Neural progenitor cell (in vitro differentiated cells): ENCODE measurements at regions not wholly inside any gene's neighbourhood (a gene's known extent, or its start where the extent isn't known, plus 50 kb on each side); places are given as distances from the start of the nearest gene placed in this dataset.
"Not testable (repeated sequence)": the region's sequence is repeated elsewhere in the genome, so short reads cannot be mapped to it uniquely, and the experiment has no call there.

Experiments
- DNase-seq: peaks from one replicate; pipeline ENCODE4 v3.0.0-alpha.2; 2016; ENCODE audit warnings: low spot score
- H2AFZ ChIP-seq: fragments of 200-600 bp; sonication (generic); replicated peaks from 2 replicates; pipeline ENCODE4 v1.6.1; 2016; ENCODE audit warnings: antibody characterized with exemption
- H3F3A ChIP-seq: fragments of 200-600 bp; sonication (generic); 2 replicates; pipeline ENCODE4 v1.6.1; 2016; ENCODE audit warnings: antibody characterized with exemption, low read depth
- H3K27ac ChIP-seq: fragments of 200-600 bp; sonication (generic); 2 replicates; pipeline ENCODE4 v1.5.1; 2016; ENCODE audit warnings: mild to moderate bottlenecking
- H3K27me3 ChIP-seq: fragments of 200-600 bp; sonication (generic); 2 replicates; pipeline ENCODE4 v1.6.1; 2016; ENCODE audit warnings: mild to moderate bottlenecking, moderate library complexity
- H3K36me3 ChIP-seq: fragments of 200-600 bp; sonication (generic); 2 replicates; pipeline ENCODE4 v1.5.1; 2016
- H3K4me1 ChIP-seq: fragments of 200-600 bp; sonication (generic); 2 replicates; pipeline ENCODE4 v1.6.1; 2016; ENCODE audit warnings: mixed run types
- H3K4me2 ChIP-seq: fragments of 200-600 bp; sonication (generic); 2 replicates; pipeline ENCODE4 v1.6.1; 2016
- H3K4me3 ChIP-seq: fragments of 200-600 bp; sonication (generic); 2 replicates; pipeline ENCODE4 v1.5.1; 2016
- H3K79me2 ChIP-seq: fragments of 200-600 bp; sonication (generic); 2 replicates; pipeline ENCODE4 v1.6.1; 2016; ENCODE audit warnings: low read depth
- H3K9ac ChIP-seq: fragments of 200-600 bp; sonication (generic); 2 replicates; pipeline ENCODE4 v1.6.1; 2016
- H3K9me3 ChIP-seq: fragments of 200-600 bp; sonication (generic); 2 replicates; pipeline ENCODE4 v1.5.1; 2016; ENCODE audit warnings: low read depth
- H4K20me1 ChIP-seq: fragments of 200-600 bp; sonication (generic); 2 replicates; pipeline ENCODE4 v1.6.1; 2016; ENCODE audit warnings: low read depth
- H3K27ac Mint-ChIP-seq: 3 replicates; pipeline ENCODE4 v1.8.0; 2021; ENCODE audit warnings: mixed read lengths
- H3K27me3 Mint-ChIP-seq: 2 replicates; pipeline ENCODE4 v1.8.0; 2022; ENCODE audit warnings: low read depth, mild to moderate bottlenecking, inconsistent platforms, moderate library complexity, mixed read lengths; ENCODE audit not compliant: insufficient read depth
- H3K36me3 Mint-ChIP-seq: 3 replicates; pipeline ENCODE4 v1.8.0; 2021; ENCODE audit warnings: mixed read lengths
- H3K4me1 Mint-ChIP-seq: 3 replicates; pipeline ENCODE4 v1.8.0; 2021; ENCODE audit warnings: mixed read lengths
- H3K4me3 Mint-ChIP-seq: 3 replicates; pipeline ENCODE4 v1.8.0; 2021; ENCODE audit warnings: mild to moderate bottlenecking, moderate library complexity, mixed read lengths
- H3K9me3 Mint-ChIP-seq: 3 replicates; pipeline ENCODE4 v1.8.0; 2020; ENCODE audit warnings: mixed read lengths
- EZH2 ChIP-seq: fragments of 200-600 bp; sonication (generic); IDR thresholded peaks from 2 replicates; pipeline ENCODE4 v1.6.1; 2017; ENCODE audit warnings: antibody characterized with exemption, mild to moderate bottlenecking, moderate library complexity
- EZH2phosphoT487 ChIP-seq: fragments of 200-600 bp; sonication (generic); IDR thresholded peaks from 2 replicates; pipeline ENCODE4 v1.6.1; 2017; ENCODE audit warnings: antibody characterized with exemption
- TF ChIP-seq, protein P1 (sequence below): fragments of 200-600 bp; sonication (generic); IDR thresholded peaks from 2 replicates; pipeline ENCODE4 v1.5.1; 2017; ENCODE audit warnings: antibody characterized with exemption, mild to moderate bottlenecking

DNA sequence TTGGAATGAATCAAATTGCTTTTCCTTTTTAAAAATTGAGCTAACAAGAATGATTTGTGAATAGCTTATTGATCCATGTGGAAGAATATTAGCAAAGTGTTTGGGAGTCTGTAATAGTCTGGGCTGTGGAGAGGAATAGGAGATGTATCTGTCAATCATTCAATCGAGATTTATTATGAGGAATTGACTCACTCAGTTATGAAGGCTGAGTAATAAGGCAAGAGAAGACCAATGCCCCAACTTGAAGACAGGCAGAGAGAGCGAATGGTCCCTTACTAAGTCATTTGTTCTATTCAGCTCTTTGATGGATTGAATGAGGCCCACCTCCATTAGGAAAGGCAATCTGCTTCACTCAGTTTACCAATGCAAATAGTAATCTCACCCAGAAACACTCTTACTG lies 403.0 kb downstream of the CD83 start:
- peaks cover 7% of the 10 kb centered on the region for H3K9me3 Mint-ChIP-seq
- peaks cover 11% of the 10 kb centered on the region for H3K4me1 Mint-ChIP-seq

DNA sequence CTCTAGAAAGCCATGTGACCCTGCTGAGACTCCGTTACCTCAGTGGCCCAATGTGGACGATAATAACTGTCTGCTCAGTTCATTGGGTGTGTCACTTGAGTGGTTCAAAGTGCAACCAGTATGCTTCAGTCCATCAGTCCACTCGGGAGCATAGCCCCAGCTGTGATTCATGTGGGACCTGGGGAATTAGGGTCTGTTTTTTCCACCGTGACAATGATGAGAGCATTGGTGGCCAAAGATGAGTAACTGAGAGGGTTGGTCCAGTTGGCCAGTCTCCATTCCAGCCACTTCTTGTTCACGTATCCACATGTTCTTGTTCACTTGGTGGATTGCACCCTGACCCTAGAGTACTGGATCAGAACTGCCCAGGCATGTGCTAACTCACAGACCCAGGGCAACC lies 403.6 kb downstream of the CD83 start:
- Histone ChIP-seq H3F3A (no peaks in the 10 kb centered on the region), H3K4me1 (no peaks in the 10 kb centered on the region), H3K27ac (no peak overlapping the region), H2AFZ (no peak overlapping the region), H3K4me3 (no peak overlapping the region), H3K36me3 (no peaks in the 10 kb centered on the region), H3K9ac (no peak overlapping the region), H4K20me1 (no peaks in the 10 kb centered on the region), H3K4me2 (no peak overlapping the region), H3K9me3 (no peaks in the 10 kb centered on the region), H3K79me2 (no peaks in the 10 kb centered on the region), H3K27me3 (no peaks in the 10 kb centered on the region)
- peaks cover 9% of the 10 kb centered on the region for H3K4me1 Mint-ChIP-seq
- H3K9me3 Mint-ChIP-seq, result peaks cover 7% of the 10 kb centered on the region
- no peak for DNase-seq
- no peak overlapping the region for H3K27ac Mint-ChIP-seq
- H3K27me3 Mint-ChIP-seq, result peaks cover 8% of the 10 kb centered on the region
- no peaks in the 10 kb centered on the region for H3K36me3 Mint-ChIP-seq
- H3K4me3 Mint-ChIP-seq, result no peak overlapping the region
- TF ChIP-seq, protein P1, sequence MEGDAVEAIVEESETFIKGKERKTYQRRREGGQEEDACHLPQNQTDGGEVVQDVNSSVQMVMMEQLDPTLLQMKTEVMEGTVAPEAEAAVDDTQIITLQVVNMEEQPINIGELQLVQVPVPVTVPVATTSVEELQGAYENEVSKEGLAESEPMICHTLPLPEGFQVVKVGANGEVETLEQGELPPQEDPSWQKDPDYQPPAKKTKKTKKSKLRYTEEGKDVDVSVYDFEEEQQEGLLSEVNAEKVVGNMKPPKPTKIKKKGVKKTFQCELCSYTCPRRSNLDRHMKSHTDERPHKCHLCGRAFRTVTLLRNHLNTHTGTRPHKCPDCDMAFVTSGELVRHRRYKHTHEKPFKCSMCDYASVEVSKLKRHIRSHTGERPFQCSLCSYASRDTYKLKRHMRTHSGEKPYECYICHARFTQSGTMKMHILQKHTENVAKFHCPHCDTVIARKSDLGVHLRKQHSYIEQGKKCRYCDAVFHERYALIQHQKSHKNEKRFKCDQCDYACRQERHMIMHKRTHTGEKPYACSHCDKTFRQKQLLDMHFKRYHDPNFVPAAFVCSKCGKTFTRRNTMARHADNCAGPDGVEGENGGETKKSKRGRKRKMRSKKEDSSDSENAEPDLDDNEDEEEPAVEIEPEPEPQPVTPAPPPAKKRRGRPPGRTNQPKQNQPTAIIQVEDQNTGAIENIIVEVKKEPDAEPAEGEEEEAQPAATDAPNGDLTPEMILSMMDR, result no peak
- TF ChIP-seq EZH2phosphoT487, result no peak
- TF ChIP-seq EZH2, result no peak

More for the DNA sequence above, 403.0 kb downstream of the CD83 start:
- Histone ChIP-seq H3K27ac (no peak overlapping the region), H3K27me3 (no peaks in the 10 kb centered on the region), H3K4me3 (no peak overlapping the region), H3K9ac (no peak overlapping the region), H3K79me2 (no peaks in the 10 kb centered on the region), H3F3A (no peaks in the 10 kb centered on the region), H3K36me3 (no peaks in the 10 kb centered on the region), H3K4me2 (no peak overlapping the region), H3K9me3 (no peaks in the 10 kb centered on the region), H2AFZ (no peak overlapping the region), H3K4me1 (no peaks in the 10 kb centered on the region), H4K20me1 (no peaks in the 10 kb centered on the region)
- Mint-ChIP-seq H3K27ac (no peak overlapping the region), H3K4me3 (no peak overlapping the region), H3K27me3 (peaks cover 8% of the 10 kb centered on the region), H3K36me3 (no peaks in the 10 kb centered on the region)
- no peak for TF ChIP-seq EZH2
- no peak for TF ChIP-seq EZH2phosphoT487
- TF ChIP-seq, protein P1, result no peak
- DNase-seq, result no peak

DNA sequence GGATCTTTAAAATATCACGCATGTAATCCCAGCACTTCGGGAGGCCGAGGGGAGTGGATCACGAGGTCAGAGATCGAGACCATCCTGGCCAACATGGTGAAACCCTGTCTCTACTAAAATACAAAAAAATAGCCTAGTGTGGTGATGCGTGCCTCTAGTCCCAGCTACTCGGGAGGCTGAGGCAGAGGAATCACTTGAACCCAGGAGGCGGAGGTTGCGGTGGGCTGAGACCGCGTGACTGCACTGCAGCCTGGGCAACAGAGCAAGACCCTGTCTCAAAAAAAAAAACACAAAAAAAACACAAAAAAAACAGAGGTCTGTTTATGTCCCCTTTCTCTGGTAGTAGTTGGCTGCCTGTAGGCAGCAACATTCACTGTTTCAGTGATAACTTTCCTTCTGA lies 404.3 kb downstream of the CD83 start:
- not testable (repeated sequence) for H3K4me1 ChIP-seq, H4K20me1 ChIP-seq, H3K4me2 ChIP-seq, H3K9ac ChIP-seq, H3K4me1 Mint-ChIP-seq, H3K27ac ChIP-seq, H3K79me2 ChIP-seq, H3K36me3 ChIP-seq, H3K27me3 ChIP-seq, H3F3A ChIP-seq, H3K9me3 ChIP-seq, H3K27me3 Mint-ChIP-seq, H3K4me3 Mint-ChIP-seq, DNase-seq, H3K27ac Mint-ChIP-seq, H3K36me3 Mint-ChIP-seq, H3K9me3 Mint-ChIP-seq, H2AFZ ChIP-seq, H3K4me3 ChIP-seq

DNA sequence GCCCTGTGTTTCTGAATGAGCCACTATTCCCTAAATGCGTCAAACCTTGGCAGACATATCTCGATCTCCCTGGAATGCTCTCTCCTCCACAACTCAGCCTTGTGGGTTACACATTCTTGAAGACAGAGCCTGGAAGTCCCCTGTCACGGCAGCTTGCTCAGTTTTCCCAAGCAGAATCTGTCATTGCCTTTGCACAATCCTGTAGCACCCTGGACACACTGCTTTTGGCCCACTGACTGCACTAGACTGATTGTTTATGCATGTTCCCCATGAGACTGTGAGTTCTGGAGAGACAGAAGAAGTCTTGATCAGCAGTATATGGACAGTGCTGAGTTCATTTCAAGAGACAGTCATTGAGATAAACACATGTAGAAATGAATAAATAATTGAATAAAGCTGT lies 406.7 kb downstream of the CD83 start:
- H3K4me1 ChIP-seq, result no peaks in the 10 kb centered on the region
- peaks cover 20% of the 10 kb centered on the region for H3K9me3 Mint-ChIP-seq
- no peak overlapping the region for H3K4me2 ChIP-seq
- H3K79me2 ChIP-seq, result no peaks in the 10 kb centered on the region
- H3K4me3 ChIP-seq, result no peak overlapping the region
- H3K4me3 Mint-ChIP-seq, result no peak overlapping the region
- no peak overlapping the region for H3K27ac Mint-ChIP-seq
- no peaks in the 10 kb centered on the region for H3K4me1 Mint-ChIP-seq
- no peaks in the 10 kb centered on the region for H3K27me3 ChIP-seq
- peaks cover 5% of the 10 kb centered on the region for H3K36me3 Mint-ChIP-seq
- no peaks in the 10 kb centered on the region for H3K36me3 ChIP-seq
- no peak overlapping the region for H2AFZ ChIP-seq
- peaks cover 5% of the 10 kb centered on the region for H3K9me3 ChIP-seq
- H3K27me3 Mint-ChIP-seq, result peaks cover 4% of the 10 kb centered on the region
- H3K27ac ChIP-seq, result no peak overlapping the region
- no peak overlapping the region for H3K9ac ChIP-seq
- H4K20me1 ChIP-seq, result no peaks in the 10 kb centered on the region
- TF ChIP-seq EZH2phosphoT487 (no peak), EZH2 (no peak)
- TF ChIP-seq, protein P1, result no peak
- no peaks in the 10 kb centered on the region for H3F3A ChIP-seq
- DNase-seq, result no peak
